ENCODE measurements at regions not wholly inside any gene's neighbourhood (a gene's known extent, or its start where the extent isn't known, plus 50 kb on each side); places are given as distances from the start of the nearest gene placed in this dataset.

- TF ChIP-seq, protein P1, sequence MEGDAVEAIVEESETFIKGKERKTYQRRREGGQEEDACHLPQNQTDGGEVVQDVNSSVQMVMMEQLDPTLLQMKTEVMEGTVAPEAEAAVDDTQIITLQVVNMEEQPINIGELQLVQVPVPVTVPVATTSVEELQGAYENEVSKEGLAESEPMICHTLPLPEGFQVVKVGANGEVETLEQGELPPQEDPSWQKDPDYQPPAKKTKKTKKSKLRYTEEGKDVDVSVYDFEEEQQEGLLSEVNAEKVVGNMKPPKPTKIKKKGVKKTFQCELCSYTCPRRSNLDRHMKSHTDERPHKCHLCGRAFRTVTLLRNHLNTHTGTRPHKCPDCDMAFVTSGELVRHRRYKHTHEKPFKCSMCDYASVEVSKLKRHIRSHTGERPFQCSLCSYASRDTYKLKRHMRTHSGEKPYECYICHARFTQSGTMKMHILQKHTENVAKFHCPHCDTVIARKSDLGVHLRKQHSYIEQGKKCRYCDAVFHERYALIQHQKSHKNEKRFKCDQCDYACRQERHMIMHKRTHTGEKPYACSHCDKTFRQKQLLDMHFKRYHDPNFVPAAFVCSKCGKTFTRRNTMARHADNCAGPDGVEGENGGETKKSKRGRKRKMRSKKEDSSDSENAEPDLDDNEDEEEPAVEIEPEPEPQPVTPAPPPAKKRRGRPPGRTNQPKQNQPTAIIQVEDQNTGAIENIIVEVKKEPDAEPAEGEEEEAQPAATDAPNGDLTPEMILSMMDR (IDR thresholded peaks at IDR 0.05) = no peak
- TF ChIP-seq POLR2A (IDR thresholded peaks at IDR 0.05) = no peak
These were observed 165.5 kb downstream of the MANEA start for GRCh38 chr6:95742767-95743289.

Data from adrenal gland (tissue), 5 donors.